ENCODE measurements at regions not wholly inside any gene's neighbourhood (a gene's known extent, or its start where the extent isn't known, plus 50 kb on each side); places are given as distances from the start of the nearest gene placed in this dataset.

GRCh38 chr14:28577187-28577586 lies 189.4 kb upstream of the FOXG1 start:
- TF ChIP-seq, protein P1, sequence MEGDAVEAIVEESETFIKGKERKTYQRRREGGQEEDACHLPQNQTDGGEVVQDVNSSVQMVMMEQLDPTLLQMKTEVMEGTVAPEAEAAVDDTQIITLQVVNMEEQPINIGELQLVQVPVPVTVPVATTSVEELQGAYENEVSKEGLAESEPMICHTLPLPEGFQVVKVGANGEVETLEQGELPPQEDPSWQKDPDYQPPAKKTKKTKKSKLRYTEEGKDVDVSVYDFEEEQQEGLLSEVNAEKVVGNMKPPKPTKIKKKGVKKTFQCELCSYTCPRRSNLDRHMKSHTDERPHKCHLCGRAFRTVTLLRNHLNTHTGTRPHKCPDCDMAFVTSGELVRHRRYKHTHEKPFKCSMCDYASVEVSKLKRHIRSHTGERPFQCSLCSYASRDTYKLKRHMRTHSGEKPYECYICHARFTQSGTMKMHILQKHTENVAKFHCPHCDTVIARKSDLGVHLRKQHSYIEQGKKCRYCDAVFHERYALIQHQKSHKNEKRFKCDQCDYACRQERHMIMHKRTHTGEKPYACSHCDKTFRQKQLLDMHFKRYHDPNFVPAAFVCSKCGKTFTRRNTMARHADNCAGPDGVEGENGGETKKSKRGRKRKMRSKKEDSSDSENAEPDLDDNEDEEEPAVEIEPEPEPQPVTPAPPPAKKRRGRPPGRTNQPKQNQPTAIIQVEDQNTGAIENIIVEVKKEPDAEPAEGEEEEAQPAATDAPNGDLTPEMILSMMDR (conservative IDR thresholded peaks at IDR 0.05; ENCODE audit: low read depth, low read length): no peak
- no peak for TF ChIP-seq EZH2 (IDR thresholded peaks at IDR 0.05; ENCODE audit: borderline replicate concordance, low read depth, low read length, poor library complexity, severe bottlenecking)

All from A673 (cell line).